ENCODE measurements at regions not wholly inside any gene's neighbourhood (a gene's known extent, or its start where the extent isn't known, plus 50 kb on each side); places are given as distances from the start of the nearest gene placed in this dataset.
"Not testable (repeated sequence)": the region's sequence is repeated elsewhere in the genome, so short reads cannot be mapped to it uniquely, and the experiment has no call there.

GRCh38 chr16:47897105-47897504 is 258.7 kb downstream of the ABCC12 start:
- not testable (repeated sequence) for DNase-seq

DNA sequence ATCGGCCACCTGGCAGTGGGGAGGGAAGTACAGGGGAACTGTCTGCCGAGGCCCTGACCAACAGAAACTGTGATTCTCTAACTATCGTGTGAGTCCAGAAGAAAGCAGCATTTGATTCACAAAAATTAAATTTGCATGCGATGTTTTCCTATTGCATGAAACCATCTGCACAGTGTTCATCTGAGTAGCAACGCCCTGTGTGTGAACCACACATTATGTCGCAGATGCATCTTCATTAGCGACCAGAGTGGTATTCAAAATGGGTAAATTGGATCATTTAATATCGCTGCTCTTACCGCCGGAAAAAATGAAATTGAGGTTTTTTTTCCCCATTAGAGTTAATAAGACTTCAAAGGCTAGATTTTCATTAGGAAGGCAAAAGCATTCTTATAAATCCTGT is 260.6 kb downstream of the ABCC12 start:
- no peak for DNase-seq

GRCh38 chr16:47892999-47893398 is 262.8 kb downstream of the ABCC12 start:
- no peak for DNase-seq

GRCh38 chr16:47888734-47889133 is 267.1 kb downstream of the ABCC12 start:
- DNase-seq = no peak

DNA sequence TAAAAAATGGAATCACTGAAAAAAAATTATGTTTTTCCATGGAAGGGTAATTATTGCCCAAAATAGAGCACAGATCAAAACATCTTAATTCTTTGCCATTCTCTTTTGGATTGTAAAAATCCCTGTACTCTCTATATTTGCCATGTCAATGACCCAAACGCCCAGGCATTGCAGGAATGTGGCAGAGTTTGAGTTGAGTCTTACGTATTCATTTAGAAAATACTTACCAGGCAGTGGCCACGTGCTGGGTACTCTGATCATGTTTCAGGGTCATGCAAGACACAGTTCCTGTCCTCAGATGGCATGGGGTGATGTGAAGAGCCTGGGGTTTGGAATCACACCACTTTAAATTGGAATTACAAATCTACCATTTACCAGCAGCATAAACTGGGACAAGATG is 267.7 kb downstream of the ABCC12 start:
- no peak for DNase-seq

DNA sequence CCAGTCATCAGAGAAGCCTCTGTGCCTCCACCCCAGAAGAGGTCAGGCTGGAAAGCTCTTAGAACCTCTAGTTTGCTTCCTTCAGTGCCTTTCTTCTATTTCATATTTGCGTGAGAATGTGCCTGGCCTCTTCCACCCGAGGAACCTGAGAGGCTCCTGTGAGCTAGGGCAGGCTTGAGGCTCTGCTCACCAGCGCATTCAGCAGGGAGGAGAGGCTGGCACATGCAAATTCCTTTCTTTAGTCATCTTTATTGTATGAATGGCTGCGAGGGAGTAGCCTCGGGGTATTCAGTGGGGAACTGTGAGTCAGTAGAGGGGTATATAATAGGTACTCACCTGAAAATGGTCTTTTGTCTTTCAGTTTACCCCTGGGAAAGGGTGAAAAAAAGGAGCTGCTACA is 268.3 kb downstream of the ABCC12 start:
- peak; percentile 43 for DNase-seq

GRCh38 chr16:47886631-47887415 is 269.0 kb downstream of the ABCC12 start:
- DNase-seq = peak; percentile 16

DNA sequence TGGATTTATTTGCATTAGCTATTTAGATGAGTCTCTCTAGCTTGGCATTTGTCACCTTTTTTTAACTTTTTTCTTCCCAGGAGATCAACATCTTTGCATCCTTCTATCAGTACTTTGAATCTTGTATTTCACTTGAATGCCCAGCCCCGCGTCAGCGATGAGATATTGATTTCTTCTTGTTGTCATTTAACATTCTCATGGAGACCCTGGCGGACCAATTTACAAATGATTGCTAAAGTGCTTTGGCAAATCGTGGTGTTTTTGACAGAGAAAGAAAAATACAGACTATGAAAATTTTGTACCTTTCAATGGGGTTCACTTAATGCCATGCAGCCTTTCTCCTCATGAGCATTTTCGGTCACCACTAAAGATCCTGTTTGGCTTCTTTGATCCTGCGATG is 269.7 kb downstream of the ABCC12 start:
- no peak for DNase-seq

DNA sequence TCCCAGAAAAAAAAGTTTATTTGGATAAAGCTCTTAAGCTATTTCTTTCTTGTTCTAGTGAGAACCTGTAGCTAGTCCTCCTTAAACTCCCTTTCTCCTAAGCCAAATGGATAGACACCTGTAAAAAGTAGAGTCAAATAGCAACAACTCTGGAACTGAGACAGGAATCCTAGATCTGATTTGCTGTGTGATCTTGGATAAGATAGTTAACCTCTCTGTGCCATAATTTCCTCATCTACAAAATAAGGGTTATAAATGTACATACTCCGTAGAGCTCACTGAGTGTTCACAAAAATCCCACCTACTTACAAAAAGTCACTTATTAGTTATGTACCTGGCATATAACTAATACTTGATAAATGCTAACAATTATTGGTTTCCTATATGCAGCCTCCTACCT is 270.3 kb downstream of the ABCC12 start:
- no peak for DNase-seq

DNA sequence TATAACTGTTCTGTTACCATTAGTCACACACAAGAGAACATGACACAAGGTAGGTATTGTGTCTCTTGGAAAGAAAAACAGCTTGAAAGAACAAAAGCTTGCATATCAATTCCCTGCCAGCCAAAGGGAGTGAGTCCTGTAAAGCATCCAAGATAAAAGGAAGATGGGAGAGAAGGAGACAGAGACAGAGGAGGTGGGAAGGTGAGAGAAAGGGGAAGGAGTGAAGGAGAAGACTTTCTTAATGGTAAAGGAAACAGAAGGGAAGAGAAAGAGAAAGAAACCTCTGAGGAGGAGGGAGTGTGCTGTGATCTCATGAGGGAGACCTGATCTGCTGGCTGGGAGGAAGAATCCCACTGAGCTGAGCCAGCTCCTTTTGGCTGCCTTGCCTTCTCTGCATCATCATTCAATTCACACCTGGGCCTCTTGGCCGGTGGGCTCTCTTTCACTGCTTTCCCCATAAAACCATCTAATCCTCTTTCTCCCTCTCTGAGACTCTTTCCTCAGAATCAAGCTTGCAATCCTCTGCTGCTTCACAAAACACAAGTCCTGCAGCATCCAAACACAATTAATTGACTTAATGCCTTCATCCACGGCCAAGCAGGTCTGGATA is 271.6 kb downstream of the ABCC12 start:
- no peak for DNase-seq

GRCh38 chr16:47881574-47881973 is 274.2 kb downstream of the ABCC12 start:
- no peak for DNase-seq

DNA sequence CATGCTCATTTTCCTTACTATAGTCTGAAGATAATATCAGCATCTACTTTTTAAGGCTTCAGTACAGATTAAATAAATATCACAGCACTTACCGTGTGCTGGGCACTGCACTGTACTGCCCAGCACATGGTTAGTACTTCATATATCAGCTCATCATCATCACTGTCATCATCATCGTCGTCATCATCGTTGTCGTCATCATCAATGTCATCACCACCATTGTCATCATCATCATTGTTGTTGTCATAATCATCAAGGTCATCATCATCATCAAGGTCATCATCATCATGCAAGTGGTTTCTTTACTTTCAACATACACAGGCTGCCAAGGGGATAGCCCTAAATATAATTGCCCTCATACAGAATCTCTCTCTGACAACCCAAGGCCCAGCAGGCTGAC is 275.1 kb downstream of the ABCC12 start:
- DNase-seq = no peak

GRCh38 chr16:47877166-47877565 is 278.6 kb downstream of the ABCC12 start:
- no peak for DNase-seq

DNA sequence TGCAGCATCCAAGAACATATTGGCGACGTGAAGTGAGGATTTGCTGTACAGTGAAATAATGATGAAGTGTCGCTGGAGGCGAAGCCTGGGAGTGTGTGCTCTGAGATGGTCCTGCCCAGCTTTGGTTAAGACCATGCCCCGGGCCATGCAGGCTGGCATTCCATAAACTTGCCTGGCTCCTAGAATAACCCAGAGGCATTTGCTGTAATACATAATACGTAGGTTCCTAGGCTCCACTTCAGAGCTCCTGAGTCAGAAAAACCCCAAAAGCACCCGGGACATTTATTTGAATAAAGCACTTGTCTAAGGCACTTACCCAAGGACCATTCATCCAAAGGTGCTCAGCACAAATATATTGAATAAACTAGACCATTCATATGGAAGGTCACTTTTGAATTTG is 279.3 kb downstream of the ABCC12 start:
- no peak for DNase-seq

- DNase-seq = no peak
Measured at GRCh38 chr16:47873434-47873833, 282.4 kb downstream of the ABCC12 start.

- no peak for DNase-seq
Measured at GRCh38 chr16:47872225-47872624, 283.6 kb downstream of the ABCC12 start.

- DNase-seq = no peak
Measured at GRCh38 chr16:47866423-47866822, 289.4 kb downstream of the ABCC12 start.

GRCh38 chr16:47865337-47865855 is 290.4 kb downstream of the ABCC12 start:
- DNase-seq = no peak

DNA sequence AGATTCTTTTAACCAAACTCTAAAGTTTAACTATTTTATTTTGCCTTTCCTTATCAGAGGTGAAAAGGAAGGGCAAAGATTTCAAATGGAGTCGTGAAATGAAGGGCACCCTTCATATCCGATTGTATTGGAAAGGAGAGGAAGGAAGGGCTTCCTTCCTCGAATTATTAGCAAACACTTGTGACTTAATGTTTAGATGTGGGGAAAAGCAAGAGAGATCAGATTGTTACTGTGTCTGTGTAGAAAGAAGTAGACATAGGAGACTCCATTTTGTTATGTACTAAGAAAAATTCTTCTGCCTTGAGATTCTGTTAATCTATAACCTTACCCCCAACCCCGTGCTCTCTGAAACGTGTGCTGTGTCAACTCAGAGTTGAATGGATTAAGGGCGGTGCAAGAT is 291.5 kb downstream of the ABCC12 start:
- not testable (repeated sequence) for DNase-seq

DNA sequence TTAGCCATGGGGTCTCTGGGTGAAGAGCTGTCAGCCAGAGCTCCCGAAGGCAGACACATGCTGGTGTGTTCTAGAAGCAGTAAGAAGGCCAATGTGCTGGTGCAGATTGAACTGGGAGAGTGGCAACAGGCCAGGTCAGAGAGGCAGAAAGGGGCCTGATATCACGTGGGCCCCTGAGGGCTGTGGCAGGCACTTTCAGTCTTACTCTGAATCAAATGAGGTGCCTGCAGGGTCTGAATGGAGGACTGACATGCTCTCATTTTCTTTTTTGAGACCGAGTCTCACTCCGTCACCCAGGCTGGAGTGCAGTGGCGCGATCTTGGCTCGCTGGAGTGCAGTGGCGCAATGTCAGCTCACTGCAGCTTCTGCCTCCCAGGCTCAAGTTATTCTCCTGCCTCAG is 293.8 kb downstream of the ABCC12 start:
- DNase-seq = no peak

- DNase-seq = peak; percentile 21
Measured at GRCh38 chr16:47858333-47858982, 297.3 kb downstream of the ABCC12 start.

DNA sequence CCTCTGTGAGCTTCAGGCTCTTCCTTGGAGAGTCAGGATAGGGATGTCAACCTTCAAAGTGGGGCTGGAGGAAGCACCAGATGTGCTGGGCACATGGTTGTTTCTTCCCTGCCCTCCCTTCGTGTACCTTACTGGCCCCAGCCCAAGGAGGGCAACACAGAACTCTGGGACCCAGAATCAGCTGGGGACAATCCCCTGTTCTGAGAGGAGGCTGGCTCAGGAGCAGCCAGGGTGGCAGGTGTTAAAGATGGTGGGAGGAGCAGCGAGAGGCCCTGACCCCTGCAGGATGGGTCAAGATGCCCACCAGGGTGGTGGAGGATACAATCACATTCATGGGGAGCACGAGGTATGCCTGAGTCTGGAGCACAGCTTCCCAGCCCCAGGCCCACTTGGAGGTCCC is 300.4 kb downstream of the ABCC12 start:
- DNase-seq = no peak

DNA sequence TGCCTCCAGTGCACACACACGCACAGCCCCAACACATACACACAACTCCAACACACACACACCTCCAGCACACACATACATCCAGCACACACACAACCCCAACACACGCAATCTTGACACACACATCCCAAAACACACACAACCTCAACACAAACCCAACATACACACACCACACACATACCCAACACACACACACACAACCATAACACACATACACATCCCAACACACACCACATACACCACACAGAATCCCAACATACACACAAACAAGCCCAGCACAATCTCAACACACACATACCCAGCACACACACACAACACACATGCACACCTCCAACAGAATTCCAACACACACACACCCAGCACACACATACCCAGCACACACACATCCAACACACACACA is 301.1 kb downstream of the ABCC12 start:
- DNase-seq = no peak

DNA sequence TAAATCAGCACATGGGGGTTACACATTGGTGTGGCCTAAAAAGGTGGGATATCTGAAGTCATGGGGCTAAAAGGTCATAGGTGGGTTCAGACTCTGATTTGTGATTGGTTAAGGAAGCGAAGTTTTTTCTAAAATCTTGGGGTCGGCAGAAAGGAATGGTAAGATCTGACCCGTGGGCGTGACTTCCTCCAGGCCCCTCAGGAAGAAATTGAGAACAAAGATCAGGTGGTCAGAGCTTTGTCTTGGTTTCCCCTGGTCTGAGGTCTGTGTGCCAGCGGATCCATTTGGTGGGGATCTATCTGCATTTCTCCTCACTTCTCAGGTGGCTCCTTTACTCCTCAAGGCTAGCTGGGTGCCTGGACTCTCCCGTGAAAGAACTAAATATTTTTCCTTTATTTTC is 302.8 kb downstream of the ABCC12 start:
- DNase-seq = no peak
